Natural killer cell (primary cell): ENCODE measurements at regions not wholly inside any gene's neighbourhood (a gene's known extent, or its start where the extent isn't known, plus 50 kb on each side); places are given as distances from the start of the nearest gene placed in this dataset.
"Not testable (repeated sequence)": the region's sequence is repeated elsewhere in the genome, so short reads cannot be mapped to it uniquely, and the experiment has no call there.

ENCODE experiments used
- ATAC-seq, 3 donors: fragments of 150-1000 bp in 2 of 3; fragments of 200-7000 bp in 1 of 3; cut with Tn5 transposase; 1 replicate in 1 of 3; 2 replicates in 2 of 3; pipeline ENCODE4 v1.10.0; 2021; ENCODE audit warnings: mild to moderate bottlenecking in 2 of 3, moderate library complexity in 2 of 3
- DNase-seq, 2 donors: peaks; one replicate each; pipeline versions ENCODE4 v3.0.0 to v3.0.0-alpha.2; 2013 to 2021; ENCODE audit warnings: mixed read lengths in 1 of 2
- H3K27ac ChIP-seq: one replicate; pipeline ENCODE4 v1.5.1; 2013; ENCODE audit warnings: mild to moderate bottlenecking, low read length
- H3K27me3 ChIP-seq: one replicate; pipeline ENCODE4 v1.6.1; 2013; ENCODE audit warnings: low read length; ENCODE audit not compliant: control insufficient read depth, insufficient read depth
- H3K36me3 ChIP-seq: one replicate; pipeline ENCODE4 v1.6.1; 2013; ENCODE audit warnings: low read length; ENCODE audit not compliant: control insufficient read depth, insufficient read depth
- H3K4me1 ChIP-seq: one replicate; pipeline ENCODE4 v1.6.1; 2013; ENCODE audit warnings: low read length; ENCODE audit not compliant: control insufficient read depth, insufficient read depth
- H3K4me3 ChIP-seq: one replicate; pipeline ENCODE4 v1.5.1; 2013; ENCODE audit warnings: low read length
- H3K9me3 ChIP-seq: one replicate; pipeline ENCODE4 v1.6.1; 2013; ENCODE audit warnings: low read length; ENCODE audit not compliant: control insufficient read depth, insufficient read depth
- H3K27ac Mint-ChIP-seq, 2 donors: one replicate each; pipeline ENCODE4 v1.8.0; 2022; ENCODE audit warnings: mild to moderate bottlenecking in 2 of 2, mixed read lengths in 2 of 2, moderate library complexity in 1 of 2
- H3K27me3 Mint-ChIP-seq, 2 donors: one replicate each; pipeline ENCODE4 v1.8.0; 2022; ENCODE audit warnings: low read depth in 2 of 2, mixed read lengths in 2 of 2
- H3K36me3 Mint-ChIP-seq: one replicate; pipeline ENCODE4 v1.8.0; 2022; ENCODE audit warnings: mixed read lengths
- H3K4me1 Mint-ChIP-seq, 2 donors: one replicate each; pipeline ENCODE4 v1.8.0; 2022; ENCODE audit warnings: mixed read lengths in 2 of 2
- H3K4me3 Mint-ChIP-seq: one replicate; pipeline ENCODE4 v1.8.0; 2022; ENCODE audit warnings: mild to moderate bottlenecking, moderate library complexity, mixed read lengths
- H3K9me3 Mint-ChIP-seq, 2 donors: one replicate each; pipeline ENCODE4 v1.8.0; 2022; ENCODE audit warnings: mixed read lengths in 2 of 2
- WGBS: methylation state at CpG from one replicate; pipeline ENCODE4 v1.1.7; 2013; ENCODE audit warnings: missing lambda C conversion rate; ENCODE audit not compliant: insufficient coverage; 5-methylcytosine and 5-hydroxymethylcytosine counted together
- intact Hi-C: fragments of 100-400 bp; cut with micrococcal nuclease; formaldehyde crosslinking; loops from one replicate; pipeline ENCODE4 v1.14.2; 2022
- TF ChIP-seq, protein P1 (sequence below): fragments of 200-600 bp; IDR thresholded peaks from one replicate; pipeline ENCODE4 v1.8.0; 2022; ENCODE audit warnings: antibody characterized with exemption

DNA sequence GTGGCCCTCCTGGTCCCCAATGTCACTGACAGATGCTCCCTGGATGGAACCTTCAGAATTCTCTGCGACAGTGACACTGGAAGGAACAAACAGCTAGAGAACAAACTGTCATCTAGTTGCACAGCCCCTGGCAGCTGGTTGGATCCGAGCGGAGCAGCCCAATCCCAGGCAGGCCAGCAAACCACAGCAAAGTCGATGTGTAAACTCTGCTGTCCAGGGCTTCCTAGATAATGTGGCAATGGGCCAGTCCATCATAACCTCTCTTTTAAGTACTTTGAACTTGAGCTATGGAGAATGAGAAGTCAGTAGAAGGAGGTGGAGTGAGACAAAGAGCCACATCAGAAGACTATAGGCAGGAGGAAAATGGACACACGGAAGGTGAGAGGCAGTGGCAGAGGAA is 323.0 kb downstream of the CBLN1 start:
- Mint-ChIP-seq H3K4me3 (no peak overlapping the region), H3K36me3 (no peaks in the 10 kb centered on the region), H3K4me1 (no peaks in the 10 kb centered on the region), H3K9me3 (no peaks in the 10 kb centered on the region), H3K27ac (no peak overlapping the region), H3K27me3 (peaks cover 0 to 2% of the 10 kb centered on the region in 2 donors)
- H3K27ac ChIP-seq = no peak overlapping the region
- 89% methylated on average over 5 of the region's 5 CpGs for WGBS
- intact Hi-C loops = no loop called here
- ATAC-seq = no peak
- no peak for DNase-seq
- TF ChIP-seq, protein P1, sequence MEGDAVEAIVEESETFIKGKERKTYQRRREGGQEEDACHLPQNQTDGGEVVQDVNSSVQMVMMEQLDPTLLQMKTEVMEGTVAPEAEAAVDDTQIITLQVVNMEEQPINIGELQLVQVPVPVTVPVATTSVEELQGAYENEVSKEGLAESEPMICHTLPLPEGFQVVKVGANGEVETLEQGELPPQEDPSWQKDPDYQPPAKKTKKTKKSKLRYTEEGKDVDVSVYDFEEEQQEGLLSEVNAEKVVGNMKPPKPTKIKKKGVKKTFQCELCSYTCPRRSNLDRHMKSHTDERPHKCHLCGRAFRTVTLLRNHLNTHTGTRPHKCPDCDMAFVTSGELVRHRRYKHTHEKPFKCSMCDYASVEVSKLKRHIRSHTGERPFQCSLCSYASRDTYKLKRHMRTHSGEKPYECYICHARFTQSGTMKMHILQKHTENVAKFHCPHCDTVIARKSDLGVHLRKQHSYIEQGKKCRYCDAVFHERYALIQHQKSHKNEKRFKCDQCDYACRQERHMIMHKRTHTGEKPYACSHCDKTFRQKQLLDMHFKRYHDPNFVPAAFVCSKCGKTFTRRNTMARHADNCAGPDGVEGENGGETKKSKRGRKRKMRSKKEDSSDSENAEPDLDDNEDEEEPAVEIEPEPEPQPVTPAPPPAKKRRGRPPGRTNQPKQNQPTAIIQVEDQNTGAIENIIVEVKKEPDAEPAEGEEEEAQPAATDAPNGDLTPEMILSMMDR = no peak
- H3K4me3 ChIP-seq = no peak overlapping the region
- H3K27me3 ChIP-seq = no peaks in the 10 kb centered on the region
- no peaks in the 10 kb centered on the region for H3K4me1 ChIP-seq
- no peaks in the 10 kb centered on the region for H3K9me3 ChIP-seq
- no peaks in the 10 kb centered on the region for H3K36me3 ChIP-seq

DNA sequence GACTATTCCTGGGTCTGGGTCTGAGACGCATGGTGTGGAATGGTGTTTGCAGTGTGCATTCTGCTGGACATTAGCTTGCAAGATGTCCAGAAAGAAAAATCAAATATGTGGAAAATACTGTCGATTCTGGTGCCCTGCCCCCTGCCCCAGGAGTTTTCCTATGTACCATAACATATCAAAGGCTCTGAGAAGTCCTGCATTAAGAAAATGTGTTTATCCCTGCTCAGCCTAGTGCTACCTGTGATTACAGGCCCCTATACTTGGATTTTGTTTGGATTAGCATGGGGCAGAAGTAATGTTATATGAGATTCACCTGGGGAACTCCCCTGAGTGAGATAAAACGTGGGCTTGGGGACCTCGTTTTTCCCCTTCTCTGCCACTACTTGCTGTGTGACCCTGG is 325.0 kb downstream of the CBLN1 start:
- H3K4me1 Mint-ChIP-seq = no peaks in the 10 kb centered on the region
- no peaks in the 10 kb centered on the region for H3K27me3 ChIP-seq
- no peak overlapping the region for H3K4me3 ChIP-seq
- WGBS = 73% methylated on average over 4 of the region's 4 CpGs
- H3K27me3 Mint-ChIP-seq = peaks cover 0 to 2% of the 10 kb centered on the region in 2 donors
- H3K4me1 ChIP-seq = no peaks in the 10 kb centered on the region
- no peaks in the 10 kb centered on the region for H3K36me3 ChIP-seq
- intact Hi-C loops = no loop called here
- H3K27ac ChIP-seq = no peak overlapping the region
- TF ChIP-seq, protein P1 = no peak
- no peaks in the 10 kb centered on the region for H3K9me3 Mint-ChIP-seq
- no peak overlapping the region for H3K4me3 Mint-ChIP-seq
- ATAC-seq (no peak), DNase-seq (no peak)
- H3K9me3 ChIP-seq = no peaks in the 10 kb centered on the region
- no peaks in the 10 kb centered on the region for H3K36me3 Mint-ChIP-seq
- H3K27ac Mint-ChIP-seq = no peak overlapping the region

DNA sequence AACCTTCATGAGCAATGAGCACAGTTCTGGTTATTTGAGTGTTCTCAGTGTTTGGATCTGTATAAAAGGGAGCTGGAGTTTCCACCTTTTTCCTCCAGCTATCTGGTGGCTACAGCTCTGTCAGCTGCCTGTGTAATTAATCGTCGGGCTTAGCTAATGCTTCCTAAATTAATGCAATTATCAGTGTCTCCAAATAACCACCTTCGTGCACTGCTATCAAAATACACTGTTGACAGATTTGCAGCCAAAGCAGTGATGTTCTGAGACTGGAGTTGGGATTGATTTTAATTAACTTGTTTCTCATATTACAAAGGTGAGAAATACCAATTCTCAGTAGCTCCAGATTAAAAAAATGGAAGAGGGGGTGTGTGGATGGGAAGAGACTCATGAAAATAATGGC is 325.8 kb downstream of the CBLN1 start:
- TF ChIP-seq, protein P1 = no peak
- no peak for DNase-seq

DNA sequence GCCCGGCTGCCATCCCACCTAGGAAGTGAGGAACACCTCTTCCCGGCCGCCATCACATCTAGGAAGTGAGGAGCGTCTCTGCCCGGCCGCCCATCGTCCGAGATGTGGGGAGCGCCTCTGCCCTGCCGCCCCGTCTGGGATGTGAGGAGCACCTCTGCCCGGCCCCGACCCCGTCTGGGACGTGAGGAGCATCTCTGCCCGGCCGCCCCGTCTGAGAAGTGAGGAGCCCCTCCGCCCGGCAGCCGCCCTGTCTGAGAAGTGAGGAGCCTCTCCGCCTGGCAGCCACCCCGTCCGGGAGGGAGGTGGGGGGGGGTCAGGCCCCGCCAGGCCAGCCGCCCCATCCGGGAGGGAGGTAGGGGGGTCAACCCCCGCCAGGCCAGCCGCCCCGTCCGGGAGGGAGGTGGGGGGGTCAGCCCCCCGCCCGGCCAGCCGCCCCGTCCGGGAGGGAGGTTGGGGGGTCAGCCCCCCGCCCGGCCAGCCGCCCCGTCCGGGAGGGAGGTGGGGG is 330.0 kb downstream of the CBLN1 start:
- H3K27me3 ChIP-seq, H3K36me3 Mint-ChIP-seq, DNase-seq, H3K27ac Mint-ChIP-seq, H3K9me3 Mint-ChIP-seq, H3K36me3 ChIP-seq, H3K4me1 Mint-ChIP-seq, H3K4me3 ChIP-seq, H3K9me3 ChIP-seq, ATAC-seq, H3K4me3 Mint-ChIP-seq, H3K27me3 Mint-ChIP-seq, intact Hi-C loops, H3K27ac ChIP-seq, H3K4me1 ChIP-seq: not testable (repeated sequence)
- 98% methylated on average over 17 of the region's 41 CpGs for WGBS

More for the DNA sequence above, 325.8 kb downstream of the CBLN1 start:
- WGBS = 80% methylated on average over 2 of the region's 3 CpGs
- no peaks in the 10 kb centered on the region for H3K4me1 ChIP-seq
- H3K36me3 ChIP-seq = no peaks in the 10 kb centered on the region
- no peak overlapping the region for H3K4me3 ChIP-seq
- Mint-ChIP-seq H3K27ac (no peak overlapping the region), H3K36me3 (no peaks in the 10 kb centered on the region), H3K9me3 (no peaks in the 10 kb centered on the region), H3K27me3 (peaks cover 0 to 2% of the 10 kb centered on the region in 2 donors), H3K4me3 (no peak overlapping the region), H3K4me1 (no peaks in the 10 kb centered on the region)
- intact Hi-C loops = no loop called here
- H3K27ac ChIP-seq = no peak overlapping the region
- H3K27me3 ChIP-seq = no peaks in the 10 kb centered on the region
- ATAC-seq = no peak
- H3K9me3 ChIP-seq = no peaks in the 10 kb centered on the region
